ENCODE measurements at regions not wholly inside any gene's neighbourhood (a gene's known extent, or its start where the extent isn't known, plus 50 kb on each side); places are given as distances from the start of the nearest gene placed in this dataset.
"Not testable (repeated sequence)": the region's sequence is repeated elsewhere in the genome, so short reads cannot be mapped to it uniquely, and the experiment has no call there.

DNA sequence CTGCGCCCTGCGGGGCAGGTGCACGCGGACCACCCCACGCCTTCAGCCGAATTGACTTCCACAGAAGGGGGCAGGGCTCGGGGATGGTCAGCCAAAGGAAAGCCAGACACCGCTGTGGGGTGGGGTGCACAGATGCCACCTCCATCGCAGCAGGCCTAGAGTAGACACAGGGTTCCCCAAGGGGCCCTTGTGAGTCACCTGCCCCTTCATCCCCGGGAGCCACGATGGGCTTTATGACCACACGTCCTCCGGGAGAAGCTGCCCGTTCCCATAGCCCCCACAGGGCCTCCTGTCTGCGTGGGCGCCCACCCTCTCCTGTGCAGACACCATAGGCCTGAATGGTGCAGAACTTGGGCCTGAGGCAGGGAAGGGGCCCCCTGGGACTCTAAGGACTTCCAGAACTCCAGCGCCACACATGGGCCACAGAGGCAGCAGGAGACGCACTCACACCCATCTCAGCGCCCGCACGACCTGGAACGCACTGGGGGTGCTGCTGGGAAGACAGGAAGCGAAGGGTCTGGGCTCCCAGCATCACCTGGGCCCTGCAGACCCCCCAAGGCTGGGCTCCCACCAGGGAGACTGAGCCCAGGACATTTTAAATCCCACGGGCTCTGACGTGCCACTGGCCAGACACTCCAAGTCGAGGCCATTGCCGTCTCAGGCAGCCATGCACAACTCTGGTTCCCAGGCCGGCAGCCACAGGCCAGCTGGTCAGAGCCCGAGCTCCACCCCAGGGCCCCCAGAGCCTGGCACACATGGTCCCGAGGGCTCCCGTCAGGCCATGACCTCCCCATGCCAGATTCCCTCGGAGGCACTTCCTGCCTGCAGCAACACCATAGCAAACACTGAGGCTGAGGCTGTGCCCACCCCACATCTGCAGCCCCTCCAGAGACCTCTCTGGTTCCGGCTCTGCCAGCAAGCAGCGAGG lies 134.2 kb downstream of the DLL1 start:
- DNase-seq, result peak; percentile 37
- intact Hi-C loops (cut with DNase I), result no loop called here

DNA sequence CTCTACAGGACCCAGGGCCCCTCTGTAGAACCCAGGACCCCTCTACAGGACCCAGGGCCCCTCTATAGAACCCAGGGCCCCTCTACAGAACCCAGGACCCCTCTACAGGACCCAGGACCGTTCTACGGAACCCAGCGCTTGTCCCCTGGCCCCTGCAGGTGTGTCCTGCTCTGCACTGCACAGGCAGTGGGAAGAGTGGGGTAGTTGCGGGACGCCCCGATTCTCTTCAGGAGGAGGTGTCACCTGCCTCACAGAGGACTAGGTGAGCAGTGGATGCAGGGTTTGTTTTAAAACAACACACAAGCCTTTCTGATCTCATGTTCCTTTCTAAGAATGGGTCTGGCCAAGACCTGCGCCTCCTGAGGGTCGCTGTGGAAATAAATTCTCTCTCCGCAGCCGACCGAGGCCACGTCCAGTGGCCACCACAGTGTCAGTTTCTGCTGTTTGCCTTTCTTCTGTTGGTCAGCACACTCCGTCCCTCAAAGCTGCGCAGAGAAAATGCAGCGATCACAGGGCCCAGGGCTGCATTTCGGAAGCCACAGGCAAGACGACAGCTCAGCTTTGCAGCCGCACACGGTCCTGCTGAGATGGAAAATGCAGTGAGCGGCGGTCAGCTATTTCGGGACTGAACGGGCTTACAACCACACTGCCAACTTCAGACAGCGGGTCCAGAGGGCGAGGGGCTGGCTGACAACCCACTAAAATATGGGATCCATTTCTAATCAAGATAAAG lies 135.2 kb downstream of the DLL1 start:
- ATAC-seq (ENCODE audit: poor library complexity), result no peak
- intact Hi-C loops (cut with DNase I), result no loop called here
- no peak for DNase-seq

More for the DNA sequence above, 134.2 kb downstream of the DLL1 start:
- ATAC-seq (ENCODE audit: poor library complexity), result no peak

DNA sequence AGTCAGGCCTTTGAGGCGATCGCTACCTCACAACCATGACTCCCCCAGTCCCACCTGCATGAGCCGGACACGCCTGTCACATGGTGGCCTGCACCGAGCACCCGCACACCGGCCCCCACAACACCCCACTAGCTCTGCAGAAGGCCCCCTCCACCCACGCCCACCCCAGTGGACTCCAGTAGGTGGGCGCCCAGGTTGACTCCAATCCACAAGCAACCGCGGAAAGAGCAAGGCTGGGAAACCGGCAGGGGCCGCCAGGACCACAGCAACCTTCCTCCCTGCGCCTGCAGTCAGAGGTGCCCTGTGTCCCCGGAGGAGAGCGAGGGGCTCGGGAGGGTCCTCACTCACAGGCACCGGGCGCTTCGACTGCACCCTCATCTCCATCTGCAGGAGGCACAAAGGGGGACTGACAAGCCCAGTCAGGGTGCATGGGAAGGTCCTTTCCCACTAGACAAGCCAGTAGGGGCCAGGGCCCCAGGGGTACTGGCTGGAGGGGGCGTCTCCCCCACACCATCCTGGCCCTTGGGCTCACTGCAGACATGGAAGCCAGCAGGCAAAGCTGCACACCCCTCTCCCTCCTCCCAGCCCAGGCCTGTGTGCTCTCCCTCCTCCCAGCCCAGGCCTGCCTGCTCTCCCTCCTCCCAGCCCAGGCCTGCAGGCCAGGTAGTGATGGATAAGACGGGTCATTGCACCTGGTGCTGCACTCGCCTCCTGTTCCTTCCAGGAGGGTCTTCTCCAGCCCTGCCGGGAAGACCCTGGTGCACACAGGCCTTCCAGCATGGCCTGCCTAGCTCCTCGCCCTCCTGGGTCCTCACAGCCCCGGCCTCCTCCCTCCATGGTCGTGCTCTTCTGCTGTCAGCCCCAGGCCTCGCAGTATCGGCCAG lies 137.2 kb downstream of the DLL1 start:
- ATAC-seq (ENCODE audit: poor library complexity), result no peak
- peak; percentile 31 for DNase-seq
- intact Hi-C loops (cut with DNase I), result no loop called here

DNA sequence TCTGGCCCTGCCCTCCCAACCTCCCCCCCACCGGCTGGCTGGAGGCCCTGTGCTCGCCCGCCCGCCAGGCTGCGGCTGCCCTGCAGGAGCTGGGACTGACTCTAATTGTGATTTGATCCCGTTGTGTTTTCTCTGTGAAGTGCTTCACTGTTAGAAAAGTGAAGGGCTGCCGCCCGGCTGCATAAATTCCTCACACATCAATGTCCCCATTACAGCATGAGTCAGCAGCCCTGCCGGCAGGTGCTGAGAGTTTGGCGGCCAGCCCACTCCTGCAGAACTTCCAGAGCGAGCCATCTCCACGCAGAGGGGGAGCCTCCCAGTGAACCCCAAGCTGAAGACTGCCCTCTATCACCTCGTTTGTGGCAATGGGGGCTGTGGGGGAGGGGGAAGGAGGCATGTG lies 137.9 kb downstream of the DLL1 start:
- intact Hi-C loops (cut with DNase I), result no loop called here
- ATAC-seq (ENCODE audit: poor library complexity) (peak; percentile 72), DNase-seq (peak; percentile 69)

DNA sequence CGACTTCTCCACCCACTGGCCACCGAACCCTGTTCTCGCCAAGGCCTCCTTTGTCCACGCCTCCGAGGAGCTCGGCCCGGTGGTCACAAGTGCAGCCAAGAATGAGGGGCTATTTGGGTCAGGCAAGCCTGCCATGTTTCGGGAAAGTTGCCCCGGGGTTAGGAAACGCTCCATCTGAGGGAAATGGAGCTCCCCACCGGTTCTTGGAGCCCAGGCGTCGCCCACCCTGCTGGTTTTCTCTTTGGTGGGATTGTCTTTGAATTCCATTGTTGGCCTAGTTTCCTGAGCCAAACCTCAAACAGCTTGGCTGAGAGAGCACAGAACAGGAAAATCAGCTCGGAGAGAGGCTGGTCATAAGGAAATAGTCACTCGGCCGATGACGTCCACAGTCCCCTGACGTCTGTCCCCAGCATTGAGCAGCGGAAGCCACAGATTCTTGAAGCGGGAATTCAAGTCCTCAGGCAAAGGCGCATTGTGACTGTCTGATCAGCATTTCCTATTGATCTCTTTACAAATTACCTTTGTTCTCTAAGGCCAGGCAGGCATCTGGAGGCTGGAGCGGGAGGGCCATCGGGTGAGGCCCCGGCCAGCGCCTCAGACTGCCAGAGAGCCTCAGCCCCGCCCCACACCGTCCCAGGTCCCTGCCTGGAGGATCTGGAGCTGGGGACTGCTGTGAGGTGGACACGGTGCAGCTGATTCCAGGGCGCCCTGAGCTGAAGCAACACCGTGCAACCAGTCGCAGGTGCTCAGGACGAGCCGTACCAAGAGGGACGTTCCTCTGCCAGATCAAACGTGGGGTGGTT lies 138.6 kb downstream of the DLL1 start:
- intact Hi-C loops (cut with DNase I), result no loop called here
- DNase-seq (peak; percentile 71), ATAC-seq (ENCODE audit: poor library complexity) (peak; percentile 39)

DNA sequence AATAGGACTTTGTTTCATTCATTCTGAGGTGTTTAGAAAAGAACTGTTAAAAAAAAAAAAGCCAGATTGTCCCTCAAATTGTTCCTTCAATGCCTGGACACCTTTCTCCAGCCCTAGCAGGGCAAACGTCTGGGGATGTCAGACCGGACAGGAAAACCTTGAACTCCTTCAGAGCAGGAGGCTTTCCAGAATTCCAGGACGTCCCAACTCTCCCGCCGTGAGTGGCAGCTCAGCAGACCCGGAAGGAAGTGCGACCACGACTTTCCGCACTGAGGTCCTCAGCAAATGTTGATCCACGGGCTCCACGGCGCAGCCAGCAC lies 139.1 kb downstream of the DLL1 start:
- intact Hi-C loops (cut with DNase I), result no loop called here
- no peak for ATAC-seq (ENCODE audit: poor library complexity)

DNA sequence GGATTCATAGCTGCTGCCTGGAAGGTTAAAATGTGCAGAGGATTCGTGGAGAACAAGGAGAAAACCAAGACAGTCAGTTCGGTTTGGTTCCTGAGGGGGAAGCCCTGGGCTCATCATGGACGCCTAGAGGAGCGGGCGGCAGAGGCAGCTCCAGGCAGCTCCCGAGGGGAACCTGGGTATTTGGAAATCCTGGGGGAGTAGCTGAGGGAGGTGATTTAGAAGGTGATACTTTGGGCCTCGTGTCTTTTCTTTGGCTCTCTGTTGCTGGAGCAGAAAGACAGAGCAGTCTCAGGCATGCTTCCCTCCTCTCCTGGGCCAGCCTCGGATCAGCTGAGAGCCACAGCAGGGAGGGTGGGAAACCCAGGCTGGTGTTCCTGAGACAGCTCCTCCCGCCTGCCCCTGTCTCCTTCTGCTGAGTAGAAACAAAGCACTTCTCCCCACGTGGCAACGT lies 139.5 kb downstream of the DLL1 start:
- intact Hi-C loops (cut with DNase I), result no loop called here
- no peak for ATAC-seq (ENCODE audit: poor library complexity)
- no peak for DNase-seq

More for the DNA sequence above, 139.1 kb downstream of the DLL1 start:
- DNase-seq, result peak; percentile 45

DNA sequence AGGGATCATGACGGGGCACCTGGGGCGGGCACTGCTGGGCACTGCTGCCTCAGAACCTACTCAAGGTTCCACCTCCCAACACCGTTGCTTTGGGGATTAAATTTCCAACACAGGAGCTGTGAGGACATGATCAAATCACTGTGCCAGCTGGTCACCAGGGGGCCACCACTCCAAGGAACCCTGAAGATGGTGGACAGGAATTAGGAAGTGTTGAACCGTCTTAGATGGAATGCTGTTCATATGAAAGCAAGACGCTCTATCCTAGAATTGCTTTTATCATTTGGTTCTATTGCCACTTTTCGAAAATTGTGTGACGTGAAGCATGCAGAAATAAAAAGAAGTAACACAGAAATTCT lies 140.3 kb downstream of the DLL1 start:
- DNase-seq (no peak), ATAC-seq (ENCODE audit: poor library complexity) (no peak)
- intact Hi-C loops (cut with DNase I), result no loop called here

DNA sequence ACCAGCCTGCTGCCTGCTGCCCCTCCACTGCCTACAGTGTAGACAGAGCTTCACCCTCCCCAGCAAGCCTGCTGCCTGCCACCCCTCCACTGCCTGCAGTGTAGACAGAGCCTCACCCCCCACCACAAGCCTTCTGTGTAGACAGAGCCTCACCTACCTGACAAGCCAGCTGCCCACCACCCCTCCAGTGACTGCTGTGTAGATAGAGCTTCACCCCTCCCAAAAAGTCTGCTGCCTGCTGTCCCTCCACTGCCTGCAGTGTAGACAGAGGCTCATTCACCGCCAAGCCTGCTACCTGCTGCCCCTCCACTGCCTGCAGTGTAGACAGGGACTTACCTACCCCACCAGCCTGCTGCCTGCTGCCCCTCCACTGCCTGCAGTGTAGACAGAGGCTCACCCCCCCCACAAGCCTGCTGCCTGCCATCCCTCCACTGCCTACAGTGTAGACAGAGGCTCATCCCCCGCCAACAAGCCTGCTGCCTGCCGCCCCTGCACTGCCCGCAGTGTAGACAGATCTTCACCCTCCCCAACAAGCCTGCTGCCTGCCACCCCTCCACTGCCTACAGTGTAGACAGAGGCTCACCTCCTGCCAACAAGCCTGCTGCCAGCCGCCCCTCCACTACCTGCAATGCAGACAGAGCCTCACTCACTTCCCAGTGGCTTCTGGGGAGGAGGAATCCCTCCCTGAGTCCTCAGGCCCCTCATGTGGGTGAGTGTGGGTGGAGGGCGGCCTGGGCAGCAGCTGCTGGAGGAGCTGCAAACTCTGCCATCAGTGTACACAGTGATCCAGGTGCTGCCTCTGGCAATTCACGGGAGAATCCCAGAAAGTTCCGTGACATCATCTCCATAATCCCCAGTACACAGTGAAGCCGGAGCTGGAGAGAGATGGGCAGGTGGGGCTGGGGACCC lies 140.9 kb downstream of the DLL1 start:
- intact Hi-C loops (cut with DNase I), result no loop called here
- DNase-seq, result no peak
- no peak for ATAC-seq (ENCODE audit: poor library complexity)

DNA sequence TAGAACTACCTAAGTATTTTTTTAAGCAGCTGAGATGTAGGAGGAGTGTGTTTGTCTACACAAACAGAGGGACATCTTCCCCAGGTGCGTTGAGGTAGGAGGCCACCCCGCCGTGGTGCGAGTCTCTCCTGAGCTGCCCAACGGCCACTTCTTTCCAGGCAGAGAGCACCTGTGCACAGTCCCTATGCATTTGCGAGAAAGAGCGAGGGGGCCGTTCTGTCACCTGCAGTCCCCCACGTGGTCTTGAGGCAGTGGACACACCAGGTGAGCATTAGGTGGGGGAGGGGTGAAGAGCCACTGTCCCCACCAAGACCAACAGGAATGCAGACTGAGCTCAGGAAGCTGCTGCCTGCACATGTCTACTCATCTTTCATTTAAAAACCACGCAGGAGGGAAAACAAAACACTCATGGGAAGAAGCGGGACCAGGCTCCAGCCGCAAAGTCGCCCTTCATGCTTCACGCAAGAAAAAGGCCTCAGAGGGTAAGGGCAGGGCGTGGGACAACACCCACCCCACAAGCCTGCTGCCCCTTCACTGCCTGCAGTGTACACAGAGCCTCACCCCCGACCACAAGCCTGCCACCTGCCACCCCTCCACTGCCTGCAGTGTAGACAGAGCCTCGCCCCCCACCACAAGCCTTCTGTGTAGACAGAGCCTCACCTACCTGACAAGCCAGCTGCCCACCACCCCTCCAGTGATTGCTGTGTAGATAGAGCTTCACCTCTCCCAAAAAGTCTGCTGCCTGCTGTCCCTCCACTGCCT lies 142.0 kb downstream of the DLL1 start:
- ATAC-seq (ENCODE audit: poor library complexity) (no peak), DNase-seq (no peak)
- intact Hi-C loops (cut with DNase I), result no loop called here

DNA sequence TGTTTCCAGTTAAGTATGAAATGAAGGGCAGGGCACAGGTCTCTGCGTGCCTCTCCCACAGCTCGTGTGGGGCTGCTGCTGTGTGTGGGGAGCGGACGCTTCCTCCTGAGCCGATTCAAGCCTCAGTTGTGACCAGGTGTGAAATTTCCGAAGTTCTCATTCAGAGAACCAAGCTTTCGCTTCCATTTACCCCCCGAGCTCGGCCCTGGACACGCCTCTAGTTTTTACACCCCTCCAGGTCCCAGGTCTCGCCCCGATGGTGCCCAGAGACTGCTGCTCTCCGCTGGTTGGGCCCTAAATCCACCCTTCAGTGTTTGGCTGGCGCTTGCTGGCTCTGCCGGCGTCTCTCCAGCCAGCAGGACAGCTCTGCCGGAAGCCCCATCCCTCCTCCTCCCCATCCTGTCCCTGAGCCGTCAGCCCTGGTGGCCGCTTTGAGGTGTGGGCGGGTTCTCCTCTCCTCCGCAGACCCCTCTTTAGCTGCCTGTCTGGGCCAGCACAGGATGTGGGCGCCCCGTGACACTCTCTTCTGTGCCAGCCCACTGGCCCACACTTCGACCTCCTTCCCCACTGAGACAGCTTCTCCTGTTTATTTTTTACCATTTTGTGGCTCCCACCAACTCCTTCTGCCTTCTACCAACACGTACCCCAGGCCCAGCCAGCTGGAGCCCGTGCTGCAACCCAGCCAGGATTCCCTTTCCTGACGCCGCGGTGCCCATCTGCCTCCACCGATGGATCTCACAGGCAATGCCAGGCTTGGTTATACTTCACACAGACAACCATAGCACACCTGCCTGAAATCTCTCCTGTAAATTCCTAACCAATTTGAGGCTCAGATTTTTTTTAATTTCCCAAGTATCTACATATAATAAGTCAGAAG lies 142.8 kb downstream of the DLL1 start:
- intact Hi-C loops (cut with DNase I), result no loop called here
- ATAC-seq (ENCODE audit: poor library complexity) (peak; percentile 10), DNase-seq (peak; percentile 51)

DNA sequence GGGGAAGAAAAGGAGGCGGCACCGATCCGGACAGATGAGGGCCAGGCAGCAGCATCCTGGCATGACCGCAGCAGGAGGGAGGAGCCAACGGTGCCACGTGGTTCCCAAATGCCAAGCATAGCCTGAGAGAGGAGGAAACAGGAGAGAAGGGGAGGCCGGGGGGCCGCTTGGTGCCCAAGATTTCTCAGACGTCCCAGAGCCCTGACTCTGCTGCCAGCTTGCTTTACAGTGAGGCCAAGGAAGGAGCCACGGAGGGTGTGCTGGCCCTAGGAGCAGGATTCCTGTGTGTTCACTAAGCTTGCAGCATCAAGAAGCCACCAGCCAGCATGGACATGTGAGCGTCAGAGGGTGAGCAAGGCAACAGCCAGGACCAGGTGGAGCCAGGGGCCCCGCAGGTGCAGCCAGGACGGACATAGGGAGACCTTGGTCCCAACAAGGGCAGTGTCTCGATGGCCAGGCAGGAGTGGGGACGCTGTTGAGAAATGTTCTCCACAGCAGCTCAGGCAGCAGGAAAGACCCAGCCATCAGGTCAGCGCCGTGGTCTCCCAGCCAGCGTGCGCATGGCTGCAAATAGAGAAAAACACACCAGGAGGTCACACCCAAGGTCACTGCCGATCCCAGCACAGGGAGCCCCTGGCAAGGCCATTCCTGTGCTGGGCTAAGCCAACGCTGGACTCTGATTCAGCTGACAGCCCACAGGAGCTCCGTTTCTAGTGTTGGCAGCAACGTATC lies 143.7 kb downstream of the DLL1 start:
- ATAC-seq (ENCODE audit: poor library complexity) (peak; percentile 85), DNase-seq (peak; percentile 57)
- intact Hi-C loops (cut with DNase I), result no loop called here

DNA sequence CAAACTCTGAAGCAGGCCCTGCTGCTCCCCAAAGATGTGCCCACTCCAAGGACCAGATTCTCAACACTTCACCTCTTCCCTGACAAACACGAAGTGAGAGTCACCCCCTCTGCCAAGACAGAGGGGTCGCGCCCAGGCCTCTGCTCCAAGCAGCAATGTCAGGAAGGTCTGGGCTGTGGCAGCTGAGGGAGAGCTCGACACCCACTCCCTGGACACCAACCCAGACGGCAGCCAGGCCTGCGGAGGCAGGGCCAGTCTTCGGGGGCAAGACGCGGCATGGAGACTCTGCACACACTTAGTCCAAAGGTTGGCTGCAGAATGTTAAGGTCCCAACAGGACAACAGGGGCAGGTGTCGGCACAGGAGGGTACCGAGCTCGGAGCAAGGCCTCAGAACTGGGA lies 144.2 kb downstream of the DLL1 start:
- intact Hi-C loops (cut with DNase I), result no loop called here
- DNase-seq (no peak), ATAC-seq (ENCODE audit: poor library complexity) (no peak)

DNA sequence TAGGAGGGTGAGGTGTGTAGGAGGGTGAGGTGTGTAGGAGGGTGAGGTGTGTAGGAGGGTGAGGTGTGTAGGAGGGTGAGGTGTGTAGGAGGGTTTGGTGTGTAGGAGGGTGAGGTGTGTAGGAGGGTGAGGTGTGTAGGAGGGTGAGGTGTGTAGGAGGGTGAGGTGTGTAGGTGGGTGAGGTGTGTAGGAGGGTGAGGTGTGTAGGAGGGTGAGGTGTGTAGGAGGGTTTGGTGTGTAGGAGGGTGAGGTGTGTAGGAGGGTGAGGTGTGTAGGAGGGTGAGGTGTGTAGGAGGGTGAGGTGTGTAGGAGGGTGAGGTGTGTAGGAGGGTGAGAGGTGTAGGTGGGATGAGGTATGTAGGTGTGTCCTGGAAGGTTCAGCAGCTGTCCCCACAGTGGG lies 144.7 kb downstream of the DLL1 start:
- ATAC-seq (ENCODE audit: poor library complexity); intact Hi-C loops (cut with DNase I); DNase-seq: not testable (repeated sequence)

DNA sequence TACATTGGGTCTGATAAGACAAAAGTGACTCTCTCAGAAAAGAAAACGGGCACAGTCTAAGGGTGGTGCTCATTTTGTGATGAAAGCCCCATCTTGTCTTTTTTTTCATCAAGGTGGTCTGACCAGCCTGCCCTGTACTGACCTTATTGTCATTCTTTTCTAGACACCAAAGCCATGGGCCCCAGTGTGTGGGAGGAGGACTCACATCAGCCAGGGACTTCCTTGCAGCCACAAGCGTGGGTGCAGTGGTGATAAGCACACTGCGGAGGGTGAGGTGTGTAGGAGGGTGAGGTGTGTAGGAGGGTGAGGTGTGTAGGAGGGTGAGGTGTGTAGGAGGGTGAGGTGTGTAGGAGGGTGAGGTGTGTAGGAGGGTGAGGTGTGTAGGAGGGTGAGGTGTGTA lies 145.2 kb downstream of the DLL1 start:
- intact Hi-C loops (cut with DNase I); ATAC-seq (ENCODE audit: poor library complexity): not testable (repeated sequence)
- DNase-seq, result peak; percentile 3
